Caco-2 (cell line): ENCODE measurements at regions not wholly inside any gene's neighbourhood (a gene's known extent, or its start where the extent isn't known, plus 50 kb on each side); places are given as distances from the start of the nearest gene placed in this dataset.

Experiments used
- BruUV-seq: library from RNA; stranded (reverse); fragments of 400-500 nt; replicated peaks from 2 replicates; lab custom pipeline; 2021; lab: Mats Ljungman, UMichigan
- CTCF ChIA-PET: fragments of 300-600 bp; sonication (Branson Sonifier 250); formaldehyde crosslinking; loops from one replicate; lab custom pipeline; 2022; ENCODE audit warnings: antibody characterized with exemption; lab: Charles Lee
- POLR2A ChIA-PET: fragments of 300-600 bp; sonication (Branson Sonifier 250); formaldehyde crosslinking; loops from one replicate; lab custom pipeline; 2022; ENCODE audit warnings: antibody characterized with exemption; lab: Charles Lee
- DNase-seq, 2 experiments: peaks; one replicate each; pipeline versions ENCODE4 v3.0.0 to v3.0.0-alpha.2; 2020 to 2022
- H3K27me3 ChIP-seq: replicated peaks from 2 replicates; pipeline ENCODE4 v1.6.0; 2011; ENCODE audit warnings: low read length; ENCODE audit not compliant: control insufficient read depth, insufficient read depth
- H3K36me3 ChIP-seq: 2 replicates; pipeline ENCODE4 v1.5.1; 2011; ENCODE audit warnings: low read length; ENCODE audit not compliant: control insufficient read depth, insufficient read depth
- H3K4me1 ChIP-seq: fragments of 250-450 bp; sonication (Bioruptor Pico); 2 replicates; pipeline ENCODE4 v1.5.1; 2020; ENCODE audit warnings: mild to moderate bottlenecking
- H3K4me3 ChIP-seq: 2 replicates; pipeline ENCODE4 v1.5.1; 2011; ENCODE audit warnings: low read depth, mild to moderate bottlenecking, control low read depth, low read length
- H3K9me3 ChIP-seq: fragments of 250-450 bp; sonication (Bioruptor Pico); 2 replicates; pipeline ENCODE4 v1.5.1; 2020; ENCODE audit warnings: mild to moderate bottlenecking, moderate library complexity
- H3K27ac Mint-ChIP-seq: one replicate; pipeline ENCODE4 v1.8.0; 2022; ENCODE audit warnings: mixed read lengths; ENCODE audit not compliant: unreplicated experiment
- H3K27me3 Mint-ChIP-seq: one replicate; pipeline ENCODE4 v1.8.0; 2022; ENCODE audit warnings: mixed read lengths; ENCODE audit not compliant: insufficient read depth, unreplicated experiment
- H3K36me3 Mint-ChIP-seq: one replicate; pipeline ENCODE4 v1.8.0; 2022; ENCODE audit warnings: mild to moderate bottlenecking, mixed read lengths; ENCODE audit not compliant: insufficient read depth, unreplicated experiment
- H3K4me1 Mint-ChIP-seq: one replicate; pipeline ENCODE4 v1.8.0; 2022; ENCODE audit warnings: low read depth, mixed read lengths; ENCODE audit not compliant: unreplicated experiment
- H3K4me3 Mint-ChIP-seq: one replicate; pipeline ENCODE4 v1.8.0; 2022; ENCODE audit warnings: mild to moderate bottlenecking, moderate library complexity, mixed read lengths; ENCODE audit not compliant: unreplicated experiment
- H3K9me3 Mint-ChIP-seq: one replicate; pipeline ENCODE4 v1.8.0; 2022; ENCODE audit warnings: mixed read lengths; ENCODE audit not compliant: unreplicated experiment
- CTCF ChIP-seq, 2 experiments: fragments of 200-600 bp in 1 of 2; IDR thresholded peaks; 1 replicate in 1 of 2; 2 replicates in 1 of 2; pipeline versions ENCODE4 v1.5.1 to v1.8.0; 2011 to 2022; ENCODE audit warnings: antibody characterized with exemption in 1 of 2, control low read depth in 1 of 2, inconsistent platforms in 1 of 2, low read depth in 1 of 2, low read length in 1 of 2, mild to moderate bottlenecking in 1 of 2, moderate library complexity in 1 of 2; ENCODE audit not compliant: insufficient read depth in 1 of 2, severe bottlenecking in 1 of 2, unreplicated experiment in 1 of 2
- intact Hi-C: fragments of 100-400 bp; cut with micrococcal nuclease; formaldehyde crosslinking; loops from one replicate; pipeline ENCODE4 v1.10.0; 2022; ENCODE audit not compliant: unreplicated experiment

- intact Hi-C loops, result loop anchor here (1.0 to 5.0 kb wide), 4 partner anchors 71 to 567 kb away; no protein-coding TSS in a partner anchor
Observed at GRCh38 chr3:80606073-80606472, 838.3 kb upstream of the ROBO1 start.

GRCh38 chr3:80601479-80601878, 833.7 kb upstream of the ROBO1 start:
- intact Hi-C loops, result no loop called here
- DNase-seq, result no peak
- no peaks in the 10 kb centered on the region for H3K36me3 Mint-ChIP-seq
- H3K27ac Mint-ChIP-seq, result no peak overlapping the region
- POLR2A ChIA-PET, result no interaction called here
- H3K9me3 Mint-ChIP-seq, result no peaks in the 10 kb centered on the region
- H3K4me3 ChIP-seq, result no peak overlapping the region
- no peaks in the 10 kb centered on the region for H3K27me3 ChIP-seq
- H3K4me3 Mint-ChIP-seq, result no peak overlapping the region
- no peaks in the 10 kb centered on the region for H3K4me1 ChIP-seq
- CTCF ChIA-PET, result no interaction called here
- H3K9me3 ChIP-seq, result no peaks in the 10 kb centered on the region
- no peaks in the 10 kb centered on the region for H3K36me3 ChIP-seq
- no peaks in the 10 kb centered on the region for H3K27me3 Mint-ChIP-seq
- no peaks in the 10 kb centered on the region for H3K4me1 Mint-ChIP-seq
- TF ChIP-seq CTCF (IDR thresholded peaks at IDR 0.05; ENCODE audit: insufficient read depth in 1 of 2, low read depth in 1 of 2, low read length in 1 of 2, severe bottlenecking in 1 of 2, unreplicated experiment in 1 of 2), result no peak
- no TSS peak for BruUV-seq

More at GRCh38 chr3:80606073-80606472, 838.3 kb upstream of the ROBO1 start:
- TF ChIP-seq CTCF (IDR thresholded peaks at IDR 0.05; ENCODE audit: insufficient read depth in 1 of 2, low read depth in 1 of 2, low read length in 1 of 2, severe bottlenecking in 1 of 2, unreplicated experiment in 1 of 2), result peak; percentile 7 to 17
- peaks cover 2% of the 10 kb centered on the region for H3K4me1 ChIP-seq
- H3K27ac Mint-ChIP-seq, result no peak overlapping the region
- no peaks in the 10 kb centered on the region for H3K36me3 Mint-ChIP-seq
- H3K4me1 Mint-ChIP-seq, result no peaks in the 10 kb centered on the region
- H3K27me3 ChIP-seq, result no peaks in the 10 kb centered on the region
- ChIA-PET POLR2A (no interaction called here), CTCF (interaction anchor here (0.8 kb wide), 1 partner anchor 71 kb away, joined by 3 read pairs; no protein-coding TSS in a partner anchor)
- no peaks in the 10 kb centered on the region for H3K9me3 ChIP-seq
- no peaks in the 10 kb centered on the region for H3K9me3 Mint-ChIP-seq
- H3K4me3 ChIP-seq, result no peak overlapping the region
- peak in 1 of 2 experiments; percentile 29 for DNase-seq
- H3K27me3 Mint-ChIP-seq, result no peaks in the 10 kb centered on the region
- H3K36me3 ChIP-seq, result no peaks in the 10 kb centered on the region
- no TSS peak for BruUV-seq
- no peak overlapping the region for H3K4me3 Mint-ChIP-seq

GRCh38 chr3:80592792-80593191, 825.0 kb upstream of the ROBO1 start:
- no peaks in the 10 kb centered on the region for H3K9me3 ChIP-seq
- H3K4me1 ChIP-seq, result no peaks in the 10 kb centered on the region
- no peaks in the 10 kb centered on the region for H3K27me3 Mint-ChIP-seq
- no peak for DNase-seq
- no peak for TF ChIP-seq CTCF (IDR thresholded peaks at IDR 0.05; ENCODE audit: insufficient read depth in 1 of 2, low read depth in 1 of 2, low read length in 1 of 2, severe bottlenecking in 1 of 2, unreplicated experiment in 1 of 2)
- ChIA-PET POLR2A (no interaction called here), CTCF (no interaction called here)
- no peaks in the 10 kb centered on the region for H3K4me1 Mint-ChIP-seq
- intact Hi-C loops, result no loop called here
- H3K27ac Mint-ChIP-seq, result no peak overlapping the region
- no peaks in the 10 kb centered on the region for H3K36me3 Mint-ChIP-seq
- H3K9me3 Mint-ChIP-seq, result no peaks in the 10 kb centered on the region
- H3K4me3 ChIP-seq, result no peak overlapping the region
- H3K36me3 ChIP-seq, result no peaks in the 10 kb centered on the region
- H3K27me3 ChIP-seq, result no peaks in the 10 kb centered on the region
- BruUV-seq, result no TSS peak
- H3K4me3 Mint-ChIP-seq, result no peak overlapping the region
